RWPE1 (cell line): ENCODE measurements at regions not wholly inside any gene's neighbourhood (a gene's known extent, or its start where the extent isn't known, plus 50 kb on each side); places are given as distances from the start of the nearest gene placed in this dataset.
"Not testable (repeated sequence)": the region's sequence is repeated elsewhere in the genome, so short reads cannot be mapped to it uniquely, and the experiment has no call there.

Experiments
- CTCF ChIA-PET: fragments of 350-600 bp; sonication (Branson Sonifier 250); formaldehyde crosslinking; extraction: SDS; loops from one replicate; lab custom pipeline; 2021; lab: Yijun Ruan, JAX
- POLR2A ChIA-PET: fragments of 400-600 bp; formaldehyde crosslinking; extraction: SDS; loops from one replicate; lab custom pipeline; 2020; ENCODE audit warnings: antibody characterized with exemption; ENCODE audit not compliant: low non-redundant PET; lab: Yijun Ruan, JAX
- DNase-seq: peaks from one replicate; pipeline ENCODE4 v3.0.0; 2012; ENCODE audit warnings: low spot score
- H3K27ac ChIP-seq: fragments of 450-650 bp; 2 replicates; pipeline ENCODE4 v1.5.1; 2017
- CTCF ChIP-seq: fragments of 450-650 bp; conservative IDR thresholded peaks from 2 replicates; pipeline ENCODE4 v1.5.1; 2017; ENCODE audit warnings: low read depth, mild to moderate bottlenecking

- ChIA-PET CTCF (no interaction called here), POLR2A (no interaction called here)
- no peak overlapping the region for H3K27ac ChIP-seq
- TF ChIP-seq CTCF = no peak
- no peak for DNase-seq
These were observed 1447.2 kb downstream of the FSTL5 start for GRCh38 chr4:160716551-160716950.

GRCh38 chr4:160717848-160718247, 1446.0 kb downstream of the FSTL5 start:
- no peak for DNase-seq
- CTCF ChIA-PET = no interaction called here
- no peak overlapping the region for H3K27ac ChIP-seq
- no peak for TF ChIP-seq CTCF
- POLR2A ChIA-PET = no interaction called here

GRCh38 chr4:160724063-160724462, 1439.7 kb downstream of the FSTL5 start:
- POLR2A ChIA-PET = no interaction called here
- no peak for DNase-seq
- CTCF ChIA-PET = interaction anchor here (0.6 kb wide), 2 partner anchors 334 to 576 kb away, joined by 3 read pairs; no protein-coding TSS in a partner anchor
- no peak overlapping the region for H3K27ac ChIP-seq
- no peak for TF ChIP-seq CTCF

GRCh38 chr4:160745126-160745525, 1418.7 kb downstream of the FSTL5 start:
- H3K27ac ChIP-seq = no peak overlapping the region
- DNase-seq = no peak
- ChIA-PET CTCF (no interaction called here), POLR2A (no interaction called here)
- TF ChIP-seq CTCF = no peak

- CTCF ChIA-PET, H3K27ac ChIP-seq, DNase-seq, POLR2A ChIA-PET: not testable (repeated sequence)
These were observed 1417.2 kb downstream of the FSTL5 start for GRCh38 chr4:160746585-160746984.

GRCh38 chr4:160772668-160773067, 1391.1 kb downstream of the FSTL5 start:
- TF ChIP-seq CTCF = no peak
- CTCF ChIA-PET = no interaction called here
- DNase-seq = no peak
- POLR2A ChIA-PET = no interaction called here
- no peak overlapping the region for H3K27ac ChIP-seq

- no peak for DNase-seq
- TF ChIP-seq CTCF = no peak
- H3K27ac ChIP-seq = no peak overlapping the region
- CTCF ChIA-PET = no interaction called here
- POLR2A ChIA-PET = interaction anchor here (0.6 kb wide), 1 partner anchor 32 kb away, joined by 4 read pairs; no protein-coding TSS in a partner anchor
These were observed 1368.6 kb downstream of the FSTL5 start for GRCh38 chr4:160795216-160795615.
